Suprapubic skin (tissue), 4 donors: ENCODE measurements at regions not wholly inside any gene's neighbourhood (a gene's known extent, or its start where the extent isn't known, plus 50 kb on each side); places are given as distances from the start of the nearest gene placed in this dataset.

Source experiments
- DNase-seq, 2 donors: peaks; one replicate each; pipeline ENCODE4 v3.0.0-alpha.2; 2019; ENCODE audit warnings: low spot score in 2 of 2
- H3K27ac ChIP-seq: fragments of 200-600 bp; sonication (generic); one replicate; pipeline ENCODE4 v1.5.1; 2019
- H3K27me3 ChIP-seq: fragments of 200-600 bp; sonication (generic); one replicate; pipeline ENCODE4 v1.5.1; 2019
- H3K36me3 ChIP-seq: fragments of 200-600 bp; sonication (generic); one replicate; pipeline ENCODE4 v1.5.1; 2019
- H3K4me1 ChIP-seq: fragments of 200-600 bp; sonication (generic); one replicate; pipeline ENCODE4 v1.5.1; 2019
- H3K4me3 ChIP-seq: fragments of 200-600 bp; sonication (generic); one replicate; pipeline ENCODE4 v1.5.1; 2019; ENCODE audit warnings: mild to moderate bottlenecking
- H3K9me3 ChIP-seq: fragments of 200-600 bp; sonication (generic); one replicate; pipeline ENCODE4 v1.5.1; 2019
- EP300 ChIP-seq: sonication (generic); formaldehyde crosslinking; IDR thresholded peaks from one replicate; pipeline ENCODE4 v1.6.1; 2017; ENCODE audit warnings: antibody characterized with exemption
- POLR2A ChIP-seq, 2 donors: fragments of 450-650 bp; IDR thresholded peaks; one replicate each; pipeline ENCODE4 v1.6.1; 2017; ENCODE audit warnings: antibody characterized with exemption in 2 of 2, mild to moderate bottlenecking in 2 of 2, moderate library complexity in 2 of 2
- POLR2AphosphoS5 ChIP-seq, 3 donors: sonication (generic); formaldehyde crosslinking; IDR thresholded peaks; one replicate each; pipeline ENCODE4 v1.6.1; 2017; ENCODE audit warnings: antibody characterized with exemption in 3 of 3
- WGBS: methylation state at CpG from one replicate; pipeline ENCODE4 v1.1.5; 2018; 5-methylcytosine and 5-hydroxymethylcytosine counted together
- TF ChIP-seq, protein P1 (sequence below), 2 donors: fragments of 200-600 bp in 1 of 2; fragments of 450-650 bp in 1 of 2; sonication (generic) in 1 of 2; IDR thresholded peaks; one replicate each; pipeline ENCODE4 v1.5.1; 2016 to 2019; ENCODE audit warnings: antibody characterized with exemption in 2 of 2, mild to moderate bottlenecking in 1 of 2, moderate library complexity in 1 of 2

GRCh38 chr13:80612804-80613203 lies 271.9 kb upstream of the SPRY2 start:
- Histone ChIP-seq H3K27me3 (no peaks in the 10 kb centered on the region), H3K4me1 (no peaks in the 10 kb centered on the region), H3K4me3 (no peak overlapping the region), H3K36me3 (no peaks in the 10 kb centered on the region), H3K9me3 (no peaks in the 10 kb centered on the region), H3K27ac (no peak overlapping the region)
- DNase-seq, result no peak
- TF ChIP-seq POLR2AphosphoS5 (IDR thresholded peaks at IDR 0.05) (no peak), POLR2A (IDR thresholded peaks at IDR 0.05) (no peak), EP300 (no peak)
- TF ChIP-seq, protein P1, sequence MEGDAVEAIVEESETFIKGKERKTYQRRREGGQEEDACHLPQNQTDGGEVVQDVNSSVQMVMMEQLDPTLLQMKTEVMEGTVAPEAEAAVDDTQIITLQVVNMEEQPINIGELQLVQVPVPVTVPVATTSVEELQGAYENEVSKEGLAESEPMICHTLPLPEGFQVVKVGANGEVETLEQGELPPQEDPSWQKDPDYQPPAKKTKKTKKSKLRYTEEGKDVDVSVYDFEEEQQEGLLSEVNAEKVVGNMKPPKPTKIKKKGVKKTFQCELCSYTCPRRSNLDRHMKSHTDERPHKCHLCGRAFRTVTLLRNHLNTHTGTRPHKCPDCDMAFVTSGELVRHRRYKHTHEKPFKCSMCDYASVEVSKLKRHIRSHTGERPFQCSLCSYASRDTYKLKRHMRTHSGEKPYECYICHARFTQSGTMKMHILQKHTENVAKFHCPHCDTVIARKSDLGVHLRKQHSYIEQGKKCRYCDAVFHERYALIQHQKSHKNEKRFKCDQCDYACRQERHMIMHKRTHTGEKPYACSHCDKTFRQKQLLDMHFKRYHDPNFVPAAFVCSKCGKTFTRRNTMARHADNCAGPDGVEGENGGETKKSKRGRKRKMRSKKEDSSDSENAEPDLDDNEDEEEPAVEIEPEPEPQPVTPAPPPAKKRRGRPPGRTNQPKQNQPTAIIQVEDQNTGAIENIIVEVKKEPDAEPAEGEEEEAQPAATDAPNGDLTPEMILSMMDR (IDR thresholded peaks at IDR 0.05), result no peak
- 79% methylated on average over 6 of the region's 6 CpGs for WGBS

GRCh38 chr13:80611310-80611709 lies 270.4 kb upstream of the SPRY2 start:
- Histone ChIP-seq H3K27me3 (no peaks in the 10 kb centered on the region), H3K4me1 (no peaks in the 10 kb centered on the region), H3K4me3 (no peak overlapping the region), H3K9me3 (no peaks in the 10 kb centered on the region), H3K27ac (no peak overlapping the region), H3K36me3 (no peaks in the 10 kb centered on the region)
- TF ChIP-seq POLR2A (IDR thresholded peaks at IDR 0.05) (no peak), POLR2AphosphoS5 (IDR thresholded peaks at IDR 0.05) (no peak), EP300 (no peak)
- TF ChIP-seq, protein P1 (IDR thresholded peaks at IDR 0.05), result no peak
- WGBS, result 100% methylated on average over 1 of the region's 1 CpG
- no peak for DNase-seq

GRCh38 chr13:80605716-80606115 lies 264.8 kb upstream of the SPRY2 start:
- DNase-seq, result no peak
- no peaks in the 10 kb centered on the region for H3K36me3 ChIP-seq
- peaks cover 2% of the 10 kb centered on the region for H3K4me1 ChIP-seq
- no peaks in the 10 kb centered on the region for H3K9me3 ChIP-seq
- H3K4me3 ChIP-seq, result no peak overlapping the region
- TF ChIP-seq, protein P1 (IDR thresholded peaks at IDR 0.05), result no peak
- TF ChIP-seq EP300 (no peak), POLR2AphosphoS5 (IDR thresholded peaks at IDR 0.05) (no peak), POLR2A (IDR thresholded peaks at IDR 0.05) (no peak)
- no peaks in the 10 kb centered on the region for H3K27me3 ChIP-seq
- no peak overlapping the region for H3K27ac ChIP-seq

DNA sequence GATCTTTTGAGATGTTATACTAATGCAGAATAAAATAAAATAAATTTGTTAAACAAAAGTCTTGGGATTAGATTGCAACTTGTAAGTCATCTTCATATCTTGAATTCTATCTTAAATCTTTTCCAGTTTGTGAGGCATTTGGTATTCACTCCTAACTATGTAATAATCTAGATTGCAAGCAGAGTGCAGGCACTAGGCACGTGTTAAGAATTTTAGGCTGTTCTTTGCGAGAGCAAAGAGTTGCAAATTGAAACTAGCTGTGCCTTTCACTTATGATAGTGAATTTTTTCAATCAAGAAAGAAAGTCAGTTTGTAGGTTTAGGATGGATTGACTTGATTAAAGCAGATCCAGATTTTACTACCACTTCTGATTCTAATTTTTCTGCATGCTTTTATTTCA lies 264.1 kb upstream of the SPRY2 start:
- Histone ChIP-seq H3K9me3 (no peaks in the 10 kb centered on the region), H3K4me3 (no peak overlapping the region), H3K4me1 (peaks cover 2% of the 10 kb centered on the region), H3K36me3 (no peaks in the 10 kb centered on the region), H3K27me3 (no peaks in the 10 kb centered on the region), H3K27ac (no peak overlapping the region)
- TF ChIP-seq, protein P1 (IDR thresholded peaks at IDR 0.05), result no peak
- no peak for TF ChIP-seq POLR2AphosphoS5 (IDR thresholded peaks at IDR 0.05)
- DNase-seq, result no peak
- WGBS, result 36% methylated on average over 2 of the region's 2 CpGs

DNA sequence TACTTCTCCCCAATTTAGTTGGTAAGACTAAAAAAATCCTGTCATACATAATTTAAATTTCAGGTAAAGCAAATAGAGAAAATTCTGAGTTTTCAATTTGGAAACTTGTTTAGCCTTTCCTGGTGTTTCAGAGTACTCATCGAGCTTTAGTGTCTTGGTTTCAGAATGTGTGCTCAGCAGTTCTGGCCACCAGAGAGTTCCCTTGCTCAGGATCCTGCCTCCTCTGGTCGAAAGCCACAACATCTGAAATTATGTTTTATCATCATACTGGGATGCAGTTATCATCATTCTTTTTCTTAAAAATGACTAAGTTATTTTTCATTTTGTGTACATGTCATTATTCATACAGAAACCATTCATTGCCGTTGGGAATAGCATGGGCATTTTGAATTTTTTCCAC lies 263.2 kb upstream of the SPRY2 start:
- no peak for TF ChIP-seq EP300
- TF ChIP-seq POLR2AphosphoS5 (IDR thresholded peaks at IDR 0.05), result no peak
- TF ChIP-seq, protein P1 (IDR thresholded peaks at IDR 0.05), result no peak
- TF ChIP-seq POLR2A (IDR thresholded peaks at IDR 0.05), result no peak
- 70% methylated on average over 3 of the region's 3 CpGs for WGBS
- no peak for DNase-seq
- Histone ChIP-seq H3K4me1 (peaks cover 2% of the 10 kb centered on the region), H3K27ac (no peak overlapping the region), H3K36me3 (no peaks in the 10 kb centered on the region), H3K27me3 (no peaks in the 10 kb centered on the region), H3K9me3 (no peaks in the 10 kb centered on the region), H3K4me3 (no peak overlapping the region)
